ENCODE measurements at regions not wholly inside any gene's neighbourhood (a gene's known extent, or its start where the extent isn't known, plus 50 kb on each side); places are given as distances from the start of the nearest gene placed in this dataset.

- TF ChIP-seq CTCF (tag by site-specific recombination; IDR thresholded peaks at IDR 0.05) (no peak), PRDM1 (tag by site-specific recombination; IDR thresholded peaks at IDR 0.05) (no peak), SP2 (tag by site-specific recombination; IDR thresholded peaks at IDR 0.05) (no peak), ZNF138 (tag by site-specific recombination; IDR thresholded peaks at IDR 0.05; ENCODE audit: borderline replicate concordance) (no peak), ZFP41 (tag by site-specific recombination; IDR thresholded peaks at IDR 0.05; ENCODE audit: borderline replicate concordance) (no peak), PATZ1 (tag by site-specific recombination; IDR thresholded peaks at IDR 0.05) (no peak), ZNF639 (tag by site-specific recombination; IDR thresholded peaks at IDR 0.05) (no peak), PBX3 (CRISPR knock-in tag; IDR thresholded peaks at IDR 0.05) (no peak), ZNF350 (tag by site-specific recombination; IDR thresholded peaks at IDR 0.05) (no peak), ATF2 (tag by site-specific recombination; IDR thresholded peaks at IDR 0.05; ENCODE audit: low read depth) (no peak), ZNF658 (tag by site-specific recombination; IDR thresholded peaks at IDR 0.05) (no peak), MZF1 (tag by site-specific recombination; IDR thresholded peaks at IDR 0.05; ENCODE audit: borderline replicate concordance) (no peak)
These were observed 51.4 kb upstream of the LHX1 start for GRCh38 chr17:36885771-36886377.

Measured in HEK293 (cell line).